Mucosa of descending colon (tissue), 3 donors: ENCODE measurements at regions not wholly inside any gene's neighbourhood (a gene's known extent, or its start where the extent isn't known, plus 50 kb on each side); places are given as distances from the start of the nearest gene placed in this dataset.
A peak's percentile ranks its signal among the peaks of the same experiment; 100 is the strongest.

ENCODE experiments used
- ATAC-seq: fragments of 200-7000 bp; cut with Tn5 transposase; one replicate; pipeline ENCODE4 v1.9.1; 2020; ENCODE audit warnings: mild to moderate bottlenecking, moderate library complexity
- DNase-seq, 3 donors: peaks; one replicate each; pipeline ENCODE4 v3.0.0-alpha.2; 2020
- H3K36me3 ChIP-seq: fragments of 200-600 bp; one replicate; pipeline ENCODE4 v1.8.0; 2021; ENCODE audit warnings: low read depth, mild to moderate bottlenecking
- H3K4me1 ChIP-seq: fragments of 200-600 bp; one replicate; pipeline ENCODE4 v1.8.0; 2021; ENCODE audit warnings: low read depth, mild to moderate bottlenecking
- H3K4me3 ChIP-seq: fragments of 200-600 bp; one replicate; pipeline ENCODE4 v1.8.0; 2021; ENCODE audit warnings: mild to moderate bottlenecking
- H3K9me3 ChIP-seq: fragments of 200-600 bp; one replicate; pipeline ENCODE4 v1.8.0; 2021; ENCODE audit warnings: mild to moderate bottlenecking
- CTCF ChIP-seq: fragments of 200-600 bp; IDR thresholded peaks from one replicate; pipeline ENCODE4 v1.8.0; 2022; ENCODE audit warnings: antibody characterized with exemption, mild to moderate bottlenecking
- intact Hi-C, 2 donors: fragments of 100-400 bp; cut with DNase I in 1 of 2; cut with micrococcal nuclease in 1 of 2; formaldehyde crosslinking; loops; one replicate each; pipeline versions ENCODE4 v1.11.0 to v1.11.1; 2022; cut with DNase I, micrococcal nuclease
- donor health status: DM: no; HTN: no; CAD: no; lungs with moderate emphysema.
- donor health status: DM: no; HTN: no; CAD: no.
- donor health status: DM: no; HTN: yes; CAD: no.

GRCh38 chr1:208974717-208975116, 608.8 kb upstream of the CAMK1G start:
- no peaks in the 10 kb centered on the region for H3K9me3 ChIP-seq
- H3K4me3 ChIP-seq: no peak overlapping the region
- no peak for ATAC-seq
- no peak for DNase-seq
- no peaks in the 10 kb centered on the region for H3K36me3 ChIP-seq
- intact Hi-C loops: no loop called here
- no peaks in the 10 kb centered on the region for H3K4me1 ChIP-seq
- TF ChIP-seq CTCF: no peak

GRCh38 chr1:208975456-208975855, 608.1 kb upstream of the CAMK1G start:
- DNase-seq (no peak), ATAC-seq (no peak)
- Histone ChIP-seq H3K36me3 (no peaks in the 10 kb centered on the region), H3K4me3 (no peak overlapping the region), H3K4me1 (no peaks in the 10 kb centered on the region), H3K9me3 (no peaks in the 10 kb centered on the region)
- intact Hi-C loops: no loop called here
- TF ChIP-seq CTCF: no peak

- intact Hi-C loops: no loop called here
- Histone ChIP-seq H3K4me1 (no peaks in the 10 kb centered on the region), H3K36me3 (no peaks in the 10 kb centered on the region), H3K4me3 (no peak overlapping the region), H3K9me3 (no peaks in the 10 kb centered on the region)
- no peak for DNase-seq
- ATAC-seq: no peak
- TF ChIP-seq CTCF: no peak
Measured at GRCh38 chr1:208977012-208977411, 606.5 kb upstream of the CAMK1G start.

- intact Hi-C loops: no loop called here
- DNase-seq (no peak), ATAC-seq (no peak)
- H3K4me1 ChIP-seq: no peaks in the 10 kb centered on the region
- H3K36me3 ChIP-seq: no peaks in the 10 kb centered on the region
- TF ChIP-seq CTCF: no peak
- H3K4me3 ChIP-seq: no peak overlapping the region
- no peaks in the 10 kb centered on the region for H3K9me3 ChIP-seq
Measured at GRCh38 chr1:208977638-208978256, 605.8 kb upstream of the CAMK1G start.

- no peaks in the 10 kb centered on the region for H3K9me3 ChIP-seq
- intact Hi-C loops: no loop called here
- no peak overlapping the region for H3K4me3 ChIP-seq
- no peaks in the 10 kb centered on the region for H3K4me1 ChIP-seq
- ATAC-seq: peak; percentile 30
- TF ChIP-seq CTCF: no peak
- no peak for DNase-seq
- no peaks in the 10 kb centered on the region for H3K36me3 ChIP-seq
Measured at GRCh38 chr1:208979776-208980175, 603.7 kb upstream of the CAMK1G start.

- DNase-seq: no peak
- TF ChIP-seq CTCF: no peak
- no peak for ATAC-seq
- no peak overlapping the region for H3K4me3 ChIP-seq
- H3K4me1 ChIP-seq: no peaks in the 10 kb centered on the region
- intact Hi-C loops: no loop called here
- H3K9me3 ChIP-seq: no peaks in the 10 kb centered on the region
- H3K36me3 ChIP-seq: no peaks in the 10 kb centered on the region
Measured at GRCh38 chr1:208980605-208981004, 602.9 kb upstream of the CAMK1G start.
